Mesendoderm (in vitro differentiated cells): ENCODE measurements at regions not wholly inside any gene's neighbourhood (a gene's known extent, or its start where the extent isn't known, plus 50 kb on each side); places are given as distances from the start of the nearest gene placed in this dataset.

Source experiments
- DNase-seq: peaks from one replicate; pipeline ENCODE4 v3.0.0; 2013
- H2AK5ac ChIP-seq: 2 replicates; pipeline ENCODE4 v1.6.1; 2013; ENCODE audit warnings: low read length, inconsistent platforms
- H2BK120ac ChIP-seq: 2 replicates; pipeline ENCODE4 v1.6.1; 2013; ENCODE audit warnings: low read depth, mild to moderate bottlenecking, low read length, moderate library complexity, mixed read lengths
- H2BK15ac ChIP-seq: replicated peaks from 2 replicates; pipeline ENCODE4 v1.6.1; 2013; ENCODE audit warnings: low read depth, mild to moderate bottlenecking, moderate library complexity
- H2BK5ac ChIP-seq: 2 replicates; pipeline ENCODE4 v1.6.1; 2013; ENCODE audit warnings: low read length, inconsistent platforms
- H3K18ac ChIP-seq: 2 replicates; pipeline ENCODE4 v1.6.1; 2013; ENCODE audit warnings: mild to moderate bottlenecking, low read length, mixed read lengths
- H3K23ac ChIP-seq: one replicate; pipeline ENCODE4 v1.6.1; 2013; ENCODE audit warnings: low read length
- H3K27ac ChIP-seq: 2 replicates; pipeline ENCODE4 v1.5.1; 2013; ENCODE audit warnings: low read depth, mild to moderate bottlenecking, inconsistent platforms, low read length, moderate library complexity
- H3K27me3 ChIP-seq: 2 replicates; pipeline ENCODE4 v1.6.1; 2013; ENCODE audit warnings: low read length, control low read depth, mild to moderate bottlenecking, inconsistent platforms; ENCODE audit not compliant: insufficient read depth, poor library complexity
- H3K36me3 ChIP-seq: 2 replicates; pipeline ENCODE4 v1.6.1; 2013; ENCODE audit warnings: low read length, inconsistent platforms; ENCODE audit not compliant: control insufficient read depth, insufficient read depth
- H3K4ac ChIP-seq: one replicate; pipeline ENCODE4 v1.6.1; 2013; ENCODE audit warnings: low read depth, mild to moderate bottlenecking, low read length, moderate library complexity
- H3K4me1 ChIP-seq: 2 replicates; pipeline ENCODE4 v1.6.1; 2013; ENCODE audit warnings: low read depth, low read length, inconsistent platforms; ENCODE audit not compliant: control insufficient read depth
- H3K4me2 ChIP-seq: 2 replicates; pipeline ENCODE4 v1.6.1; 2013; ENCODE audit warnings: low read length
- H3K4me3 ChIP-seq: 2 replicates; pipeline ENCODE4 v1.5.1; 2013; ENCODE audit warnings: mild to moderate bottlenecking, low read length
- H3K56ac ChIP-seq: one replicate; pipeline ENCODE4 v1.6.1; 2013; ENCODE audit warnings: low read length
- H3K79me1 ChIP-seq: 2 replicates; pipeline ENCODE4 v1.6.1; 2013; ENCODE audit warnings: low read length, inconsistent platforms
- H3K79me2 ChIP-seq: 2 replicates; pipeline ENCODE4 v1.6.1; 2013; ENCODE audit warnings: mild to moderate bottlenecking, low read length; ENCODE audit not compliant: control insufficient read depth, insufficient read depth
- H3K9ac ChIP-seq: 2 replicates; pipeline ENCODE4 v1.6.1; 2013; ENCODE audit warnings: low read length, inconsistent platforms
- H4K5ac ChIP-seq: one replicate; pipeline ENCODE4 v1.6.1; 2013; ENCODE audit warnings: low read length
- H4K8ac ChIP-seq: one replicate; pipeline ENCODE4 v1.6.1; 2013; ENCODE audit warnings: low read depth, mild to moderate bottlenecking, control low read depth, low read length, moderate library complexity
- WGBS: extraction: QIAGEN DNeasy Blood & Tissue Kit; methylation state at CpG from one replicate; pipeline ENCODE4 v1.1.7; 2013; ENCODE audit warnings: low lambda C conversion rate, missing lambda C conversion rate; ENCODE audit not compliant: insufficient coverage; ENCODE audit errors: extremely low coverage; 5-methylcytosine and 5-hydroxymethylcytosine counted together

GRCh38 chr1:118445156-118445555 is 260.1 kb upstream of the SPAG17 start:
- Histone ChIP-seq H3K36me3 (no peaks in the 10 kb centered on the region), H4K5ac (no peak overlapping the region), H3K23ac (no peak overlapping the region), H2BK15ac (no peak overlapping the region), H2BK120ac (no peak overlapping the region), H3K79me2 (no peaks in the 10 kb centered on the region), H3K4ac (no peak overlapping the region), H2AK5ac (no peak overlapping the region), H2BK5ac (no peak overlapping the region), H3K4me2 (no peak overlapping the region), H3K9ac (no peak overlapping the region), H3K4me1 (no peaks in the 10 kb centered on the region), H3K18ac (no peak overlapping the region), H4K8ac (no peak overlapping the region), H3K79me1 (no peaks in the 10 kb centered on the region), H3K56ac (no peak overlapping the region), H3K27me3 (no peaks in the 10 kb centered on the region), H3K27ac (no peak overlapping the region), H3K4me3 (no peak overlapping the region)
- DNase-seq: no peak
- WGBS: no CpG with 5 or more reads among the region's 1 CpG

- no peak overlapping the region for H3K9ac ChIP-seq
- H3K27ac ChIP-seq: no peak overlapping the region
- 100% methylated on average over 1 of the region's 2 CpGs for WGBS
- H3K56ac ChIP-seq: no peak overlapping the region
- no peak overlapping the region for H3K18ac ChIP-seq
- no peak overlapping the region for H2BK15ac ChIP-seq
- no peak for DNase-seq
- no peaks in the 10 kb centered on the region for H3K79me1 ChIP-seq
- H4K5ac ChIP-seq: no peak overlapping the region
- H3K4ac ChIP-seq: no peak overlapping the region
- no peak overlapping the region for H2BK5ac ChIP-seq
- no peak overlapping the region for H4K8ac ChIP-seq
- H3K79me2 ChIP-seq: no peaks in the 10 kb centered on the region
- H3K27me3 ChIP-seq: no peaks in the 10 kb centered on the region
- no peak overlapping the region for H2BK120ac ChIP-seq
- H2AK5ac ChIP-seq: no peak overlapping the region
- no peak overlapping the region for H3K23ac ChIP-seq
- H3K4me3 ChIP-seq: no peak overlapping the region
- no peaks in the 10 kb centered on the region for H3K4me1 ChIP-seq
- H3K4me2 ChIP-seq: no peak overlapping the region
- H3K36me3 ChIP-seq: no peaks in the 10 kb centered on the region
Measured at GRCh38 chr1:118442214-118442613, 257.2 kb upstream of the SPAG17 start.

- no peak overlapping the region for H3K4me3 ChIP-seq
- no peaks in the 10 kb centered on the region for H3K79me2 ChIP-seq
- no peak for DNase-seq
- H3K36me3 ChIP-seq: no peaks in the 10 kb centered on the region
- H2BK15ac ChIP-seq: no peak overlapping the region
- H4K8ac ChIP-seq: no peak overlapping the region
- H3K18ac ChIP-seq: no peak overlapping the region
- H3K23ac ChIP-seq: no peak overlapping the region
- H2AK5ac ChIP-seq: no peak overlapping the region
- H3K56ac ChIP-seq: no peak overlapping the region
- H2BK120ac ChIP-seq: no peak overlapping the region
- no peak overlapping the region for H2BK5ac ChIP-seq
- H3K9ac ChIP-seq: no peak overlapping the region
- H3K4me1 ChIP-seq: no peaks in the 10 kb centered on the region
- H3K4ac ChIP-seq: no peak overlapping the region
- WGBS: no CpG with 5 or more reads among the region's 6 CpGs
- no peak overlapping the region for H3K27ac ChIP-seq
- H3K4me2 ChIP-seq: no peak overlapping the region
- no peaks in the 10 kb centered on the region for H3K27me3 ChIP-seq
- H4K5ac ChIP-seq: no peak overlapping the region
- no peaks in the 10 kb centered on the region for H3K79me1 ChIP-seq
Measured at GRCh38 chr1:118437664-118438063, 252.6 kb upstream of the SPAG17 start.

GRCh38 chr1:118429856-118430255 is 244.8 kb upstream of the SPAG17 start:
- no peak overlapping the region for H3K4ac ChIP-seq
- no peaks in the 10 kb centered on the region for H3K79me1 ChIP-seq
- H2BK15ac ChIP-seq: no peak overlapping the region
- no peak overlapping the region for H2BK120ac ChIP-seq
- H3K79me2 ChIP-seq: no peaks in the 10 kb centered on the region
- no peak overlapping the region for H3K27ac ChIP-seq
- DNase-seq: no peak
- no peak overlapping the region for H2AK5ac ChIP-seq
- H3K18ac ChIP-seq: no peak overlapping the region
- no peak overlapping the region for H4K5ac ChIP-seq
- no peaks in the 10 kb centered on the region for H3K27me3 ChIP-seq
- no peak overlapping the region for H3K23ac ChIP-seq
- no peaks in the 10 kb centered on the region for H3K36me3 ChIP-seq
- no peaks in the 10 kb centered on the region for H3K4me1 ChIP-seq
- no peak overlapping the region for H4K8ac ChIP-seq
- H3K56ac ChIP-seq: no peak overlapping the region
- no peak overlapping the region for H3K4me3 ChIP-seq
- WGBS: no CpG with 5 or more reads among the region's 4 CpGs
- no peak overlapping the region for H2BK5ac ChIP-seq
- H3K9ac ChIP-seq: no peak overlapping the region
- H3K4me2 ChIP-seq: no peak overlapping the region

GRCh38 chr1:118421868-118422350 is 236.9 kb upstream of the SPAG17 start:
- no peak overlapping the region for H3K18ac ChIP-seq
- H2AK5ac ChIP-seq: no peak overlapping the region
- H3K23ac ChIP-seq: no peak overlapping the region
- no peak overlapping the region for H3K56ac ChIP-seq
- no peak overlapping the region for H2BK120ac ChIP-seq
- no peak overlapping the region for H4K8ac ChIP-seq
- no peak overlapping the region for H2BK5ac ChIP-seq
- H3K27me3 ChIP-seq: no peaks in the 10 kb centered on the region
- H3K79me2 ChIP-seq: no peaks in the 10 kb centered on the region
- no peaks in the 10 kb centered on the region for H3K4me1 ChIP-seq
- no peak overlapping the region for H3K27ac ChIP-seq
- WGBS: no CpG with 5 or more reads among the region's 4 CpGs
- H4K5ac ChIP-seq: no peak overlapping the region
- H3K79me1 ChIP-seq: no peaks in the 10 kb centered on the region
- H3K4me2 ChIP-seq: no peak overlapping the region
- no peak overlapping the region for H3K9ac ChIP-seq
- no peak overlapping the region for H3K4me3 ChIP-seq
- H2BK15ac ChIP-seq: no peak overlapping the region
- H3K4ac ChIP-seq: no peak overlapping the region
- no peak for DNase-seq
- no peaks in the 10 kb centered on the region for H3K36me3 ChIP-seq

- H3K18ac ChIP-seq: no peak overlapping the region
- H4K8ac ChIP-seq: no peak overlapping the region
- H3K27me3 ChIP-seq: no peaks in the 10 kb centered on the region
- H3K79me2 ChIP-seq: no peaks in the 10 kb centered on the region
- H3K4me3 ChIP-seq: no peak overlapping the region
- no peaks in the 10 kb centered on the region for H3K79me1 ChIP-seq
- no peak overlapping the region for H3K4me2 ChIP-seq
- H3K4ac ChIP-seq: no peak overlapping the region
- no peak for DNase-seq
- no peak overlapping the region for H2BK15ac ChIP-seq
- H2BK120ac ChIP-seq: no peak overlapping the region
- no peak overlapping the region for H3K9ac ChIP-seq
- WGBS: no CpG with 5 or more reads among the region's 1 CpG
- no peaks in the 10 kb centered on the region for H3K4me1 ChIP-seq
- H3K23ac ChIP-seq: no peak overlapping the region
- H2AK5ac ChIP-seq: no peak overlapping the region
- H4K5ac ChIP-seq: no peak overlapping the region
- H3K27ac ChIP-seq: no peak overlapping the region
- H3K56ac ChIP-seq: no peak overlapping the region
- H3K36me3 ChIP-seq: no peaks in the 10 kb centered on the region
- H2BK5ac ChIP-seq: no peak overlapping the region
Measured at GRCh38 chr1:118404024-118404423, 219.0 kb upstream of the SPAG17 start.
